H1 (cell line): ENCODE measurements at regions not wholly inside any gene's neighbourhood (a gene's known extent, or its start where the extent isn't known, plus 50 kb on each side); places are given as distances from the start of the nearest gene placed in this dataset.
"Not testable (repeated sequence)": the region's sequence is repeated elsewhere in the genome, so short reads cannot be mapped to it uniquely, and the experiment has no call there.

Experiments used
- BRCA1 ChIP-seq: IDR thresholded peaks from 2 replicates; pipeline ENCODE4 v1.6.1; 2012; ENCODE audit warnings: low read depth, low read length, improper control_type of control experiment
- CREB1 ChIP-seq: IDR thresholded peaks from 2 replicates; pipeline ENCODE4 v1.6.1; 2012; ENCODE audit warnings: inconsistent platforms
- CTCF ChIP-seq, 3 experiments: IDR thresholded peaks; 1 replicate in 2 of 3; 2 replicates in 1 of 3; pipeline versions ENCODE4 v1.5.1 to v1.6.1; 2011; ENCODE audit warnings: low read length in 3 of 3, mild to moderate bottlenecking in 3 of 3, inconsistent platforms in 2 of 3, low read depth in 1 of 3, moderate library complexity in 1 of 3; ENCODE audit not compliant: insufficient read depth in 1 of 3; ENCODE audit errors: control extremely low read depth in 1 of 3
- EGR1 ChIP-seq: IDR thresholded peaks from 2 replicates; pipeline ENCODE4 v1.6.1; 2011; ENCODE audit warnings: low read depth, low read length, borderline replicate concordance
- EZH2 ChIP-seq: fragments of 200-600 bp; sonication (generic); IDR thresholded peaks from 2 replicates; pipeline ENCODE4 v1.7.1; 2012; ENCODE audit warnings: low read depth, mild to moderate bottlenecking, moderate library complexity, low read length, inconsistent platforms; ENCODE audit not compliant: severe bottlenecking
- GTF2F1 ChIP-seq: IDR thresholded peaks from 2 replicates; pipeline ENCODE4 v1.6.1; 2012; ENCODE audit warnings: low read depth, low read length, improper control_type of control experiment, borderline replicate concordance
- MAFK ChIP-seq: IDR thresholded peaks from 2 replicates; pipeline ENCODE4 v1.6.1; 2012; ENCODE audit warnings: low read depth, mild to moderate bottlenecking, improper control_type of control experiment, low read length
- NRF1 ChIP-seq: IDR thresholded peaks from 2 replicates; pipeline ENCODE4 v1.6.1; 2011; ENCODE audit warnings: mild to moderate bottlenecking, low read depth, low read length, improper control_type of control experiment
- POLR2A ChIP-seq, 2 experiments: IDR thresholded peaks; 1 replicate in 1 of 2; 2 replicates in 1 of 2; pipeline ENCODE4 v1.6.1; 2011; ENCODE audit warnings: low read depth in 2 of 2, low read length in 2 of 2, mild to moderate bottlenecking in 2 of 2; ENCODE audit errors: control extremely low read depth in 1 of 2

- TF ChIP-seq POLR2A (IDR thresholded peaks at IDR 0.05; ENCODE audit: control extremely low read depth in 1 of 2, low read depth in 2 of 2, low read length in 2 of 2); EGR1; EZH2; CREB1; BRCA1; GTF2F1; NRF1; MAFK: not testable (repeated sequence)
- TF ChIP-seq CTCF (IDR thresholded peaks at IDR 0.05; ENCODE audit: control extremely low read depth in 1 of 3, insufficient read depth in 1 of 3, low read depth in 1 of 3, low read length in 3 of 3), result peak in 1 of 3 experiments; percentile 3; a peak in 1 of 4 replicates
Observed at GRCh38 chr9:67611900-67612299, 246.8 kb upstream of the ANKRD20A1 start.
